ENCODE measurements at regions not wholly inside any gene's neighbourhood (a gene's known extent, or its start where the extent isn't known, plus 50 kb on each side); places are given as distances from the start of the nearest gene placed in this dataset.
"Not testable (repeated sequence)": the region's sequence is repeated elsewhere in the genome, so short reads cannot be mapped to it uniquely, and the experiment has no call there.

DNA sequence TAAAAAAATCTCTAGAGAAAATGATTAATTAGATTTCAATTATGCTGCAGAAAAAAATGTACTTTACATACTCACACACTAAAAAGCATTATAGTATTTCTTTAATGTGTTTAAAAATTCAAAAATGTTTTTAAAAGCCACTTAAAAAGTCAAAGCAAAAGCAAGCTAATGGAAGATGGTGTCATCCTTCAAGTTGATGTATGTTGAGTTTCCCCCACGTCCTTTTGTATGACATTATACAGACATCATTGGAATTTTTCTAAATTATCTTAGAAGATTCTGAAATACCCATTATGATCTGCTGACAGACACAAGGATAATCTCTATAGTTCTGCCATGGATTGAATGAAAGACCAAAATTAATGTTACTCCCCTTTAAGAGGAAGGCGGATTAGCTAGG is 393.7 kb upstream of the TENM3 start:
- DNase-seq (ENCODE audit: low read depth in 2 of 2), result no peak

DNA sequence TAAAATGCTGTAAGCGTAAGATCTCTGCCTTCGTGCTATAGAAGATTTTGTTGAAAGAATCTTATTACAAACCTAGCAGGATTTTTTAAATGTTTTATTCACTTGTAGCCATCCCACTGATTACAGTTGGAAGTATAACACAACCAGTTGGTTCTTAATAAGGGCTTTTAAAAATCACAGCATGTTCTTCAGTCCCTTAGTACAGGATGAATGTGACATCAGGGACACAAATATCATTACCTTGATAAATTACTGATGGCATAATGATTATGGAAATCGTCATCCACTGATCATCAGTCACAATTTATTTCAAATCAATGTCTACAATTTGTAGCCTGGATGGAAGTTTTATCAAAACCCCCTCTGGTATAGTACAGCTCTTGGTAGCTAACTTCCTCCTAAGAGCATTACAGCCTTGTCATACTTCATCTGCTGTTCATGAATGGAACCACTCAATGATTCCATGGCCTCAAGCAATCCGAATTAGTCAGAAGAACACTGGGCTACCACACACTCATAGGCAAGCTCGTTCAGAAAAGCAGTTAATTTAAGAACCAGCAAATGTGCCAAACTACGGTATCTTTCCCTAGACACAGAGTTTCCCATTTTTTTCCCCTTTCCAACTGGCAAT is 389.2 kb upstream of the TENM3 start:
- no peak for DNase-seq (ENCODE audit: low read depth in 2 of 2)

DNA sequence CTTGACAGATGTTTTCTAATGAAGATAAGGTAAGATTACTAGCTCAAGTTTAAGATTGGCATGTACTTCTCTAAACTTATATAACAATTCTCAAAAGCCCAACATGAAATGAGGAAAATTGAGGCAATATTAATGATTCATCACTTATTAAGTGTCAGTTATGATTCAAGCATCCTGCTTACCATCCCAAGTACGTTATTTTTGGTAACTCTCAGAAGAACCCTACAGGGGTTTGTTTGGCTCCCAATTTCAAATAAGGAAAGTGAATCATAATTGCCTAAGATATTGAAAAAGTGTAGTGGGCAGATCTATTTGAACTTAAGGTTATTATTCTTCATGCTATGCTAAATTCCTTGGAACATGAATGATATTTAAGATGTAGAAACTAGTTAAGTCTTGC is 387.9 kb upstream of the TENM3 start:
- DNase-seq (ENCODE audit: low read depth in 2 of 2), result no peak

DNA sequence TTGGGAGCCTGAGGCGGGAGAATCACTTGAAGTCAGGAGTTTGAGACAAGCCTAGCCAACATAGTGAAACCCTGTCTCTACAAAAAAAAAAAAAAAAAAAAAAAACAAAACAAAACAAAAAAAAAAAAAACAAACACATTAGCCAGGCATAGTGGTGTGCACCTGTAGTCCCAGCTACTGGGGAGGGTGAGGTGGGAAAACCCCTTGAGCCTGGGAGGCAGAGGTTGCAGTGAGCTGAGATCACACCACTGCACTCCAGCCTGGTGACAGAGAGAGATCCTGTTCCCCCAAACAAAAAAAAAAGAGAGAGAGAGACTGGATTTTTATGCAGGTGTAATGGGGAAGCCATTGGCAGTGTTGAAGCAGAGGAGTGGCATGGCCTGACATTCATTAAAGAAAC is 385.7 kb upstream of the TENM3 start:
- not testable (repeated sequence) for DNase-seq (ENCODE audit: low read depth in 2 of 2)

DNA sequence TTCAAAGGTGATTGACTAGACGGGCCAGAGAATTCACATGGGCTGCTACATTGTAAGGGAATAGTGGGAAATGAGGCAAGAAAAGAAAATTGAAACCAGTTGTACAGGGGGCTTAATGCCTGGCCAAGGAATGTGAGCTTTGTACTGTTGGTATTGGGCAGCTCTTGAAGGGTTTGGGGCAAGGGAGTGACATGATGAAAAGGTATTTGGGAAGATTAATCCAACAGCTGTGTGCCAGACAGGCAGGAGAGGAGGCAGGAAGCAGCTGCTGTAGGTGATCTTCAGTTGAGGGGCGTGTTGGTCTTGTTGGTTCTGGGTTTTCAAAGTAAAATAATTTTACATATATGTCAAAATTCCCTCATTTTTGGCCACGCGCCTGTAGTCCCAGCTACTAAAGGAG is 384.5 kb upstream of the TENM3 start:
- no peak for DNase-seq (ENCODE audit: low read depth in 2 of 2)

DNA sequence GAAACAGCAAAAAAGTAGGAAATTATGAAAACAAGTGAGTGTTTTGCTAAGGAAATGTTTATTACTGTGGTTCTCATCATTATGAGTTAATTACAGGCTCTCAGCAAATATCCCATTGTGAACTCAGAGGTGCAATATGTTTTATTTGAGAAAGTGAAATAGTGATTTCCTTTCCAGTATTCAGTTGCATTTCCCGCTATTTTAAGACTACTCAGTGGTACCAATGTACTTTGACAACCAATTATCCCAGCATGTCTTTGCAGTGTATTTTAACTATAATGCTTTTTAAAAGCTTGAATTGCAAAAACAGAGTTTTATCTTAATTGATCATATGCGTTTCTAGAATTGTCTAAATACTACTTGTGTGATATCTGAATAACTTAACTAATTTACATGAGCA is 383.8 kb upstream of the TENM3 start:
- DNase-seq (ENCODE audit: low read depth in 2 of 2), result no peak

DNA sequence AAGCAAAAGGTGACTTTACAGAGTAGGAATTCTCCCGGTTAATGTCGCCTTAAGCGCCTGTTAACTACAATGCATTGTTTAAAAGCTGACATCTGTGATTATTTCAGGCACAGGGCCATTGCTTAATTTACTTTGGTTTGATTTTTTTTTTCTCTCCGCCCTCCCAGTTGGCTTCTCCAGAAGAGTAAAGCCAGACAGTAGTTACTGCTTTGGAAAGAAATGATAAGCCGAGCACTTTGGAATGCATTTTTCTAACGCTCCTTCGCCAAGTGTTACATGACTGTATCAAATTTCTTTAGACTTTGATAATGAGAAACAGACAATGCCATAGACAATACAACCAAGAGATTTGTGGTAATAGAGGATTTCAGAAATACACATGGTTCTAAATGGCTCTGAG is 383.0 kb upstream of the TENM3 start:
- DNase-seq (ENCODE audit: low read depth in 2 of 2), result peak; percentile 92

DNA sequence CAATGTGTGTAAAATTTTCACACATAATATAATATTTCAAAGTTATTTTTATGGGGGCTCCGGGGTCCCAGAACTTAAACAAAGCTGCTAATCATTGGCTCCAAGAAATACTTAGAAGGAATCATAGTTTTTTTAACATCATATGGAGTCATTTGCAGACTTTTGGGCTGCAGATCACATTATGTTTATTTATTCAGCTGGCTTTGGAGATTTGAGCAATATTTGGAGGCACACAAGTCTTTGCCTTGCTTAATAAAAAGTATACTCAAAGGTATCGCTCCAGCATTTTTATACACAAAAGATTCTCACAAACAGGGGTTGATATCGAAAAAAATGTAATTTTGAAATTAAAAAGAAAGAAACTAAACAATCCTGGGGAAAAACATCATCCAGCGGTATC is 382.5 kb upstream of the TENM3 start:
- DNase-seq (ENCODE audit: low read depth in 2 of 2), result peak in 1 of 2 experiments; percentile 7

DNA sequence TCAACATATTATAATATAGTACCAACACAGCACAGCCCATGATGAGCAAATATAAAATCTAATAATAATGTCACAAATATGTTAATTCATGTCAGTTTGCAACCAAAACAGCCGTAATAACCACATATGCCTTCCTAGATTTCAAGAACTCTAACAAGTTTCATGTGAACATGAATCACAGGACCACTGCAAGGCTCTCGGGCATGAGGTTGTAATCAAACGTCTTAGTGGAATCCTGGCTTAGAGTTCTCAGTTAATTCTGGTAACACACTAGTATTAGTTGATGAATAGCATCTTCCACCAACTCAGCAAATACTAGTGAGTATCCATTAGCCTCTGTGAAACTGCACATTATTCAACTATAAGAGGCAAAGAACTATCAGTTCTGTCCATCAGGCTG is 379.3 kb upstream of the TENM3 start:
- DNase-seq (ENCODE audit: low read depth in 2 of 2), result peak in 1 of 2 experiments; percentile 59

DNA sequence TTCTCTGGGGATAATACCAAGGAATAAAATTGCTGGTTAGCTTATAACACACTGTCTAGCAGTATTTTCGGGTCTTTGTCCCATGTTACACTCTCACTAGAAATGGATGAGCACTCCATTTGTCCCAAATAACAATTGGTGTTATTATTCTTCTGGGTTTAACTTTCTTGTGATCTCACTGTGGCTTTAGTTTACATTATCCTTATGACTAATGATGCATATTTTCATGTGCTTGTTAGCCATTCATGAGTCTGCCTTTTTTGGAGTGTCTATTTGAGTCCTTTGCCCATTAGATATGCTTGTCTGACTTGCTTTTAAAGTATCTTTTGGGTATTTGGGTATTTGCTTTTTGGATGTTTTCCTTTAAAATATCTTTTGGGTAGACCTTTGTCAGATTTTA is 372.9 kb upstream of the TENM3 start:
- peak in 1 of 2 experiments; percentile 13 for DNase-seq (ENCODE audit: low read depth in 2 of 2)

DNA sequence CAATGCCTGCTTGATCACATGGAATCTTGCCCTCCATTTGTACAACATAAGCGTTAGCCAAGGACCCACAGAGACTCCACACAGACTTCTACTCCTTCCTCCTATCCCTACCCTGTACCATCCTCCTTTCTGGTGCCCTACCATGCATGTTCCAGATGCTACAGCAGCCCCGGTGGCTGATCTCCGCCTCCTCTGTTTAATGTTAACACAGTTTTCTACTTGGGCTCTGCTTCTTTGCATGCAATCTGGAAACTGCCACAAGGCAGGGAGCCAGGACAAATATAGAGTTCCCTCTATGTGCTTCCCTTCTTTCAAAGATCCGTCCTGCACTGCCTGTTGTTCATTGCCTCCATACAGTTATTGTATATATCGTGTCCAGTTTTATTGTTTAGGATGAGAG is 368.6 kb upstream of the TENM3 start:
- DNase-seq (ENCODE audit: low read depth in 2 of 2), result no peak

DNA sequence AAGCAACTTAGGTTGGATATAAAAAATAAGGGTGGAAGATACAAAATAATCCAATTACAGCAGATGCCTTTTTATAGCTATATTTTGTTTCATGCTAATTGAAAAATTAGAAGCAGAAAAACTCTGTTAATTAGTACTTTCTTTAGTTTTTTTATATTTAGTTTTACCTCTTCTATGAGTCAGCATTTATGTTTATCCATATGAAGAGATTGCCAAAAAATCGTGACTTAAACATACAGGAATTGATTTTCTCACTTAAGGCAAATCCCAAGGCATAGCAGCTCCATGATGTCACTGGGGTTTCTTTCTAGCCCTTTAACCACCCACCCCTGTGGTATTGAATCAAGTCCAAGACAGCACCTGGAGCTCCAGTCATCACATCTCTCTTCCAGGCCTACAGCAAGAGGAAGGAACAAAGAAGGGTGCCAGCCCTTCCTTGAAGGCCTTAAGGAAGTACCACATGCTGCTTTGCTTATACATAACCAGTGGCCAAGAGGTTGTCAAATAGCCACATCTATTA is 365.8 kb upstream of the TENM3 start:
- peak in 1 of 2 experiments; percentile 34 for DNase-seq (ENCODE audit: low read depth in 2 of 2)

DNA sequence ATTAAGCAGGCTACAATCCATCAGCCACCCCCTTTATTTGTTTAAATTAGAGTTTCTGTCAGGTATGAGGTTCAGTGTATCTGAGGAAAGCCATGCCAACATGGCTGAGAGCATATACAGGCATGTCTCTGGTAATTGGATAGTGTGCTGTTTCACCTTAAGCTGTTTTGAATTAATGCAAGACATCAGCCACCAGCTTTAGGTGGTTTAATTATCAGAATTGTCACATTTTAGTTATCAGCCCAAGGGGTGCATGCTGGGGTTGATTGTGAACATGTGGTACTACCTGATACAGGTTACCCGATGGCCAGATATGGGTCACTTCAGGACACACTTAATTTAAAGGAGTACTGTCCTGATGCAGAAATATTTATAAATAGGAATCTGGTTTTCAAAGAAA is 353.2 kb upstream of the TENM3 start:
- DNase-seq (ENCODE audit: low read depth in 2 of 2), result no peak

DNA sequence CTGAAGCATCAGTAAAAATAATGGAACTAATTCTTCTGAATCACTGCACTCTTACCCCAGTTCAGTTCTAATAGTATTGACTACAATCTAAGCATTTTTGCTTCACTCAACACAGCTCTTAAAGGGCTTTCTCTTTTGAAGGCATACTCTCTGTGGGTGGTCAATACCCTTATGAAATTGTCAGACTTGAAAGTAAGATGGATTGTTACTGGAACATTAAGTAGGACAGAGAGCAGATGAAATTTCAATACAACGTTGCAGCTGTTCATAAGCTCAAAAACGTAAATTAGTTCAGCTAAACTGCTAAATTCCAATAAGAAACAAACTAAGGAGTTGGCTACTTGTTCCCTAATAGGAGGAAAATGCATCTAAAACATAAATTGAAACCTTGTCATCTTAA is 352.3 kb upstream of the TENM3 start:
- no peak for DNase-seq (ENCODE audit: low read depth in 2 of 2)

DNA sequence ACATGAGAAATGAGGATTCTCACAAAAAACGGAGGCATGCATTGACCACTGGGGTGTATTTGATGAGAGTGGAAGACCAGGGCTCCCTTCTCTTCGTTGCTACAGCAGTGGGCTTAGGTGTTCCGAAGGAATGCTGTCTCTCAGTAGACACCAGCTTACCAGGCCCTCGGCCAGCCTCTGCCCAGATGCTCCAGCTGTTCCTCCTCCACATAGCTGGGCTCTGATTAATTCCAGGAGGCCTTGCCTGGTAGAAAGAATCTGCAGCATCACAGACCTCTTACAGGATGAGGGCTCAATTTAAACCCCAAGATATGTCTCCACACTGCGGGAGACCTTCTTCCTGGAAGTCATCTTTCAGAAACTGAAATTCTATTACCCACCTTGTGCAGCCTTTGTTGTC is 346.6 kb upstream of the TENM3 start:
- peak in 1 of 2 experiments; percentile 21 for DNase-seq (ENCODE audit: low read depth in 2 of 2)

DNA sequence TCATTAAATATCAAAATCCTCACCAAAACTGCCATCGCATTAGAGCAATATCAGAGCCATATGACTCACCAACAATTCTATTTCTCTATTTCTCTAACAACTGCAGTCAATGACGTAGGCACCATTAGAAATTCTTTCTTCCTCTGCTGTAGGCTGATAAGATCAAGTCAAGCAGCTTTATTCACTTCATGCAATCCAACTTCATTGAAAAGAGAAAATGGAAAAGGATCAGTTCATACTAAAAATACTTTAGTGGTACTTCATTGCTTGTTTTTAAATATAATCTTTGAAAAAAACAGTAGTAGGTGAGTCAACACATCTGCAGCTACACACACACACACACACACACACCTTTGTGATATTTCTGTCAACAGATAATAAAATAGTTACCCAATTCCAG is 345.3 kb upstream of the TENM3 start:
- peak in 1 of 2 experiments; percentile 58 for DNase-seq (ENCODE audit: low read depth in 2 of 2)

DNA sequence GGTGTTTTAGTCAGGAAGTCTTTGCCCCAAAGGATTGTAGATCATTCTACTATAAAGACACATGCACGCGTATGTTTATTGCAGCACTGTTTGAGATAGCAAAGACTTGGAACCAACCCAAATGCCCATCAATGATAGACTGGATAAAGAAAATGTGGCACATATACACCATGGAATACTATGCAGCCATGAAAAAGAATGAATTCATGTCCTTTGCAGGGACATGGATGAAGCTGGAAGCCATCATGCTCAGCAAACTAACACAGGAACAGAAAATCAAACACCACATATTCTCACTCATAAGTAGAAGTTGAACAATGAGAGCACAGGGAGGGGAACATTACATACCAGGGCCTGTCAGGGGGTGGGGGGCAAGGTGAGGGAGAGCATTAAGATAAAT is 340.8 kb upstream of the TENM3 start:
- not testable (repeated sequence) for DNase-seq (ENCODE audit: low read depth in 2 of 2)

DNA sequence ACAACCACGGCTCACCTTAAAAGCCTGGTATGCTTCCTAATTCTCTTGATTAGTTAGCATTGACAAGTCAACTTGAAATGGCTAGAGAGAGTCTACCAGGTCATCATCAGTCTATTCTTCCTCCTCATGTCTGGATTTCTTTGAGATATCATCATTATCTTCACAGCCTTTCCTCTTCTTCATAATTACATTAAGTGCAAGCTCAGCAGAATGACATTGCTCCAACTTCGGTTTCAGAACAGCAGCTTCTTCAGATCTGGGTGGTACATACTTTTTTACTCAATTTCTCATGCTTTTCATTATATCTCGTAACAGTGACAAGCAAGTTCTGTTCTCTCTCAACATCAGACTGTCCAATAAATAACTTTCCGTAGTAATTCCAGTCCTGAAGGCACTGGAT is 337.5 kb upstream of the TENM3 start:
- DNase-seq (ENCODE audit: low read depth in 2 of 2), result no peak

DNA sequence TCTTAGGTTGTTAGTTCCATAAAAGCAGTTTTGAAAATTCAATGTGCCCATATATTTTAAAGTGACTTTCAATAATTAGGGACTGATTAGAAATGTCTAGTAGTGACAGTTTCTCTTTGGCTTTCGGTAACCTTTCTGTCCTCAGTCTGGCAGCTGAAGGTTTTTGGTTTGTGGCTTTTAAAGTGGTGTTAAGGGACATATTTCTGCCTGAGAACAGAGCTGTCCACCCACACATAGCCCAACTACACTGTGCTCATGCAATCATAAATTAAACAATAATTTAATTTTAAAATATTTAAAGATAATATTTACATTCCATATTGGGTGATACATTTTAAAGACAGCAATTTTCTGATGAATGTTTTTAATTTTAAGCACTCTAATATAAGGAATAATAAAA is 335.0 kb upstream of the TENM3 start:
- no peak for DNase-seq (ENCODE audit: low read depth in 2 of 2)

DNA sequence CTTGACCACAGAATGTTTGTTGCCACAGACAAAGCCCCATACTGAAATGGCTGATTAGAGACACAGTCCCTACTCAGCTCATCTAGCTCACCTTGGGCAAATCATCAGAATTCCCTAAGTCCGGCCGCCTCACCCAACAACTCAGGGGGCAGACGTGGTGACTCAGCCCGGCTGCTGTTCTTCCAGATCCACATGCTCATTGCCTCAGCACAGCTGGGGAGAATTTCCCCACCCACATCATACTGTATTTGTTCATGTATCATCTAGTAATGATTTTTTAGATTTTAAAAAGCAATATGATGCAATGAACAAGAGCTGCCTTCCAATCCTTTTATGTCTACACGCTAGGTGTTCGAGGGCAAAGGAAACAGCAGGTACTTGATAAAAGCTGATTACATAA is 333.8 kb upstream of the TENM3 start:
- peak in 1 of 2 experiments; percentile 39 for DNase-seq (ENCODE audit: low read depth in 2 of 2)

DNA sequence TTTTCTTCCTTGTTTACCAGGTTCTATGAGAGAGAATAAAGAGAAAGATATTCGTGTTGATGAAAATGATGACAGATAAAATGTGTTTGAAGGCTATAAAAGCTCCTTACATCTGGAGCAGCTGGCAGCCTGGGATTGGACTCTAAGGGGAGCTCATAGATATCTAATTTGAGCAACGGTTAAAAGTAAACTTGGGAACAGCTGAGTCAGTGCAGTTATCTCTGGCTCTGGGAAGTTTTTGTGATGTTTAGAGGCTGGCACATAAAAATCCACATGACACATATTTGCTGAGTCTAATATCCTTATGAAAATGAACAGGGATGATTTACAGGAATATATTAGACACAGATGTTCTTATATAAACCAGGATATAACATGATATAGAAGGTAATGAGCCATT is 331.8 kb upstream of the TENM3 start:
- peak in 1 of 2 experiments; percentile 28 for DNase-seq (ENCODE audit: low read depth in 2 of 2)

DNA sequence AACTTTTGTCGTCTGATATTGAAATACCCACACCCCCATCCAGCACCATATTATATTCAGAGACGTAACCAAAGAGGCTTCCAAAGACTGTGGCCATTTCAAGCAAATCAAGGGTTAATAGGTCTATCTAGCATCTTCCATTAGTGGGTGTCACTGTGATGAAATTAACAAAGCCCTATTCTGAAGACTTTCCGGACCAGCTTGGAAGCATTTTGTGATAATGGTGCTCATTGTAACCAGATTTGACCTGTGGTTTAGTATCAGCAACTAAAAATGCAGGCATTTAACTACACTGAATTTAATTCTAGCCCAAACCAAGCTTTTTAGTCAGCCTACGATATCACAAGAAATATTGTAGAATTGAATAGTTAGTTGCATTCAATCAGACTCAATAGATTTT is 309.7 kb upstream of the TENM3 start:
- no peak for DNase-seq (ENCODE audit: low read depth in 2 of 2)

DNA sequence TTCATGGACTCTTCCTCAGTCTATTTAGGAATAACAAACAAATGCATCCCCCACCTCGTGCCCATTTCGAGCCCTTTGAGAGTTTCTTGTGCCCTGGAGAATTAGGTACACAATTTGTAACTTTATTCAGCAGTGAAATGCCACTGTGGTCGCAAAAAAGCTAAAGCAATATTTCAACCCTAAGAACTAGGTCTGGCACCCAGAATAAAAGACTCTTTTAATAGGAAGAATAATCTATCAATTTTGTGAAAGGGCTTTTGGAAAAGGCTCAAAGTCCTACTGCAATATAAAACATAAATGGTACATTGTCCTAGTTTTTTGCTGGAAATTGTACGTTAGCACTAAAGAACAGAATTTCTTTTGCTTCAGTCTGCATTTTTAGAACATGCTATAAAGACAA is 304.6 kb upstream of the TENM3 start:
- no peak for DNase-seq (ENCODE audit: low read depth in 2 of 2)
